Progenitor cell of endocrine pancreas (in vitro differentiated cells): ENCODE measurements at regions not wholly inside any gene's neighbourhood (a gene's known extent, or its start where the extent isn't known, plus 50 kb on each side); places are given as distances from the start of the nearest gene placed in this dataset.

Experiments
- DNase-seq: peaks from one replicate; pipeline ENCODE4 v3.0.0; 2021; ENCODE audit warnings: low spot score; ENCODE audit not compliant: unreplicated experiment
- H3K27ac Mint-ChIP-seq: 2 replicates; pipeline ENCODE4 v1.8.0; 2021; ENCODE audit warnings: mild to moderate bottlenecking, moderate library complexity, mixed read lengths
- H3K27me3 Mint-ChIP-seq: 2 replicates; pipeline ENCODE4 v1.8.0; 2021; ENCODE audit warnings: mixed read lengths
- H3K36me3 Mint-ChIP-seq: 2 replicates; pipeline ENCODE4 v1.8.0; 2022; ENCODE audit warnings: mixed read lengths; ENCODE audit not compliant: insufficient read depth
- H3K4me1 Mint-ChIP-seq: 2 replicates; pipeline ENCODE4 v1.8.0; 2021; ENCODE audit warnings: low read depth, mixed read lengths
- H3K4me3 Mint-ChIP-seq: 2 replicates; pipeline ENCODE4 v1.8.0; 2021; ENCODE audit warnings: low read depth, mild to moderate bottlenecking, moderate library complexity, mixed read lengths
- H3K9me3 Mint-ChIP-seq: 2 replicates; pipeline ENCODE4 v1.8.0; 2021; ENCODE audit warnings: low read depth, mixed read lengths
- TF ChIP-seq, protein P1 (sequence below): fragments of 200-600 bp; sonication (generic); IDR thresholded peaks from one replicate; pipeline ENCODE4 v1.5.0; 2021; ENCODE audit warnings: antibody characterized with exemption, mild to moderate bottlenecking; ENCODE audit not compliant: unreplicated experiment

DNA sequence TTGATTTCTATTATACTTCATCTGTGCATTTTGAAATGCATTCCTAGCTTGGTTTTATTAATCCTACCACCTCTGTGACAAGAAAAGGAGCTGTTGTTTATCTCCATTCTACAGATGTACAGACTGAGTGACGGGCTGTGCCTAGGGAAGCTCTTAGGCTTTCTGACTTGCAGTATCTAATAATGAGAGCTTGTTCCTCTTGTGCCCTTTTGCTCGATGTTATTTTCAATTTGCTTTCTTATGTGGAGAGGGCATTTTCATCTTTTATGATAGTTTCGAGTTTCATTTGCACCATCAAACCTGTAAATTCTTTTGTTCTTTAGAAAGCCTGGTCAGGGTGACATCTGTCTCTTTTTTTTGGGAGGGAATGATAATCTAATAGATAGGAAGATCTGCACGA is 256.5 kb downstream of the C4orf33 start:
- Mint-ChIP-seq H3K27me3 (peaks cover 2% of the 10 kb centered on the region), H3K27ac (no peak overlapping the region)

DNA sequence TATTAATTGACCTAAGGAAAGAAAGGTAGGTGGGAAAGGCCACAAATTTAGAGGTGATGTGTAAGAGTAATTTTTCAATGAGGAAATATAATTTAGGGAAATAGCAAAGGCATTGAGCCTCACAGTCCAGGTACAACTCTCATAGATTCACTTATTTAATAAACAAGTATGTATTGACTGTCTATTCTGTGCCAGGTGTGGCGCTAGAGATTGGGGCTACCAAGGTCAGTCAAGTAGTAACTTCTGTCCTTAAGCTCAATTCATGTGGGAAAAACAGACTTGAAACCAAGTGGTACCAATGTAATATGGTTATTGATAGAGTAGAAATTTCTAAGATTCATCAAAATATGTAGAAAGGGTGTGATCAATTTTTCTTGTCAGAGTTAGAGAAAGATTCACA is 257.5 kb downstream of the C4orf33 start:
- Mint-ChIP-seq H3K4me1 (no peaks in the 10 kb centered on the region), H3K27me3 (peaks cover 2% of the 10 kb centered on the region), H3K36me3 (no peaks in the 10 kb centered on the region), H3K9me3 (no peaks in the 10 kb centered on the region), H3K27ac (no peak overlapping the region), H3K4me3 (no peak overlapping the region)
- TF ChIP-seq, protein P1, sequence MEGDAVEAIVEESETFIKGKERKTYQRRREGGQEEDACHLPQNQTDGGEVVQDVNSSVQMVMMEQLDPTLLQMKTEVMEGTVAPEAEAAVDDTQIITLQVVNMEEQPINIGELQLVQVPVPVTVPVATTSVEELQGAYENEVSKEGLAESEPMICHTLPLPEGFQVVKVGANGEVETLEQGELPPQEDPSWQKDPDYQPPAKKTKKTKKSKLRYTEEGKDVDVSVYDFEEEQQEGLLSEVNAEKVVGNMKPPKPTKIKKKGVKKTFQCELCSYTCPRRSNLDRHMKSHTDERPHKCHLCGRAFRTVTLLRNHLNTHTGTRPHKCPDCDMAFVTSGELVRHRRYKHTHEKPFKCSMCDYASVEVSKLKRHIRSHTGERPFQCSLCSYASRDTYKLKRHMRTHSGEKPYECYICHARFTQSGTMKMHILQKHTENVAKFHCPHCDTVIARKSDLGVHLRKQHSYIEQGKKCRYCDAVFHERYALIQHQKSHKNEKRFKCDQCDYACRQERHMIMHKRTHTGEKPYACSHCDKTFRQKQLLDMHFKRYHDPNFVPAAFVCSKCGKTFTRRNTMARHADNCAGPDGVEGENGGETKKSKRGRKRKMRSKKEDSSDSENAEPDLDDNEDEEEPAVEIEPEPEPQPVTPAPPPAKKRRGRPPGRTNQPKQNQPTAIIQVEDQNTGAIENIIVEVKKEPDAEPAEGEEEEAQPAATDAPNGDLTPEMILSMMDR: no peak
- no peak for DNase-seq

More for the DNA sequence above, 256.5 kb downstream of the C4orf33 start:
- Mint-ChIP-seq H3K4me1 (no peaks in the 10 kb centered on the region), H3K4me3 (no peak overlapping the region), H3K9me3 (no peaks in the 10 kb centered on the region), H3K36me3 (no peaks in the 10 kb centered on the region)
- DNase-seq: no peak
- TF ChIP-seq, protein P1: no peak

DNA sequence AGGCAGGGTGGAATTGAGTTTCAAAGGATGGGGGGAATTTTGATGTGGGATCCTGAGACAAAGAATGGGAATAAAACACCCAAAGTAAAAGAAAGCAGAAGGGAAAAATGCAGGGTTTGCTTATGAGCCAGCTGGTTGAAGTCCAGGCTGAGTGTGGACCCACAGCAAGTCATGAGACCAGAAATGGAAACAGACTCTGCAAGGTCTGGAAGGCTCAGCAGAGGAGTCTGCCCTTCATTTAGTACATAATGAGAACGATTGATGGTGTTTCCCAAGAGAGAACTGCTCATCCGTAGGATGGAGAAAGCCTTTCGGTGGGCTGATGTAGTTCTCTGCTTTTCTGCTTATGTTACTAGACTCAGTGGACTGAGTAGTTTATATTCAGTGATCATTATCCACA is 259.1 kb downstream of the C4orf33 start:
- no peak overlapping the region for H3K4me3 Mint-ChIP-seq
- H3K27me3 Mint-ChIP-seq: peaks cover 2% of the 10 kb centered on the region
- H3K27ac Mint-ChIP-seq: no peak overlapping the region
- no peak for DNase-seq
- no peaks in the 10 kb centered on the region for H3K4me1 Mint-ChIP-seq
- no peaks in the 10 kb centered on the region for H3K9me3 Mint-ChIP-seq
- TF ChIP-seq, protein P1: no peak
- no peaks in the 10 kb centered on the region for H3K36me3 Mint-ChIP-seq

DNA sequence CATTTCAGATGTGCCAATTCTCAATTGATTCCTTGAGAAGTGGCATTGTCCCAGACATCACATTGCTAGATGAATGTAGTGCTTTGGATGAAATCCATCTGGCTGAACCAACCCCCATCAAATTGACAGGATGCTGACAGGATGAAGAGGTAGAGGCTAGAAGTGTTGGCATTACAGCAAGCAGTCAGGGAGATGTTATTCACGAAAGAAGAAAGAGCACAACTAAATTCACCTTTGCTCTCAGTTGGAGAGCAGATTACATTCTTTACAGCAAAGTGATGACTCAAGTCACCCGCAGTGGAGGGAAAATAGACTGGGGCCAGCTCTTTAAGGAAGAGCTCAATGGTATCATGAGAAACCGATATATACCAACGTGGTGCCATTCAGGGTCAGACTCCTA is 259.6 kb downstream of the C4orf33 start:
- H3K36me3 Mint-ChIP-seq: no peaks in the 10 kb centered on the region
- no peak overlapping the region for H3K4me3 Mint-ChIP-seq
- no peak overlapping the region for H3K27ac Mint-ChIP-seq
- no peak for DNase-seq
- H3K9me3 Mint-ChIP-seq: no peaks in the 10 kb centered on the region
- peaks cover 2% of the 10 kb centered on the region for H3K27me3 Mint-ChIP-seq
- TF ChIP-seq, protein P1: no peak
- no peaks in the 10 kb centered on the region for H3K4me1 Mint-ChIP-seq

DNA sequence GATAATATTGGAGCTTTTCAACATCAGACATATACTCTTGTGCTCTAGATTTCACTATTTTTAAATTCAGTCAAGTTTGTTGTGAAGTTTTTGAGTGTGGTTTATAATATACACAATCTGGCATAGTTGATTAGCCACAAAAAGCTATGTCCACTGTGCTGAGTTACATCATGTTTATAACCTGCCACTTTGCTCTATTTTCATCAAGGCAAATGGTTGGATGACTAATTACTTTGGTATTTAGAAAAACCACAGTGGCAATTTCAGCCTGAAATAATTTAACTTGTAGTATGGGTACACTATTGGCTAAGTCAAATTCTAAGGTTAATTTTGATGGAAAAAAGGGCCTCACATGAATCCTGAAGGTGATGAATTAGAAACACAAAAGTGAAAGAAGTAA is 262.6 kb downstream of the C4orf33 start:
- Mint-ChIP-seq H3K4me3 (no peak overlapping the region), H3K9me3 (no peaks in the 10 kb centered on the region), H3K4me1 (peaks cover 1% of the 10 kb centered on the region), H3K36me3 (no peaks in the 10 kb centered on the region), H3K27me3 (peaks cover 2% of the 10 kb centered on the region), H3K27ac (no peak overlapping the region)
- TF ChIP-seq, protein P1: no peak
- DNase-seq: no peak
